Activated CD4-positive, alpha-beta T cell treated with anti-CD3 and anti-CD28 coated beads for 4 hours (primary cell): ENCODE measurements at regions not wholly inside any gene's neighbourhood (a gene's known extent, or its start where the extent isn't known, plus 50 kb on each side); places are given as distances from the start of the nearest gene placed in this dataset.
"Not testable (repeated sequence)": the region's sequence is repeated elsewhere in the genome, so short reads cannot be mapped to it uniquely, and the experiment has no call there.

Experiments
- DNase-seq, 2 donors: peaks; one replicate each; pipeline ENCODE4 v3.0.0-alpha.2; 2020

- no peak for DNase-seq
These were observed 117.4 kb upstream of the DNAJC10 start for GRCh38 chr2:182598626-182599025.

- no peak for DNase-seq
These were observed 110.9 kb upstream of the DNAJC10 start for GRCh38 chr2:182605166-182605565.

- no peak for DNase-seq
These were observed 109.1 kb upstream of the DNAJC10 start for GRCh38 chr2:182606728-182607681.

GRCh38 chr2:182608181-182608845, 107.7 kb upstream of the DNAJC10 start:
- DNase-seq: no peak

- not testable (repeated sequence) for DNase-seq
These were observed 107.1 kb upstream of the DNAJC10 start for GRCh38 chr2:182609005-182609404.

- DNase-seq: no peak
These were observed 105.8 kb upstream of the DNAJC10 start for GRCh38 chr2:182610231-182610630.

GRCh38 chr2:182611009-182611408, 105.0 kb upstream of the DNAJC10 start:
- DNase-seq: no peak

GRCh38 chr2:182615036-182615435, 101.0 kb upstream of the DNAJC10 start:
- DNase-seq: no peak

- DNase-seq: no peak
These were observed 99.3 kb upstream of the DNAJC10 start for GRCh38 chr2:182616471-182617393.

GRCh38 chr2:182618672-182619079, 97.4 kb upstream of the DNAJC10 start:
- DNase-seq: no peak

GRCh38 chr2:182619276-182619675, 96.8 kb upstream of the DNAJC10 start:
- no peak for DNase-seq

GRCh38 chr2:182621191-182621590, 94.9 kb upstream of the DNAJC10 start:
- no peak for DNase-seq

- no peak for DNase-seq
These were observed 94.2 kb upstream of the DNAJC10 start for GRCh38 chr2:182621810-182622209.

GRCh38 chr2:182622231-182622630, 93.8 kb upstream of the DNAJC10 start:
- DNase-seq: no peak

- no peak for DNase-seq
These were observed 90.2 kb upstream of the DNAJC10 start for GRCh38 chr2:182625814-182626213.

GRCh38 chr2:182628916-182629315, 87.1 kb upstream of the DNAJC10 start:
- DNase-seq: no peak

GRCh38 chr2:182630207-182630606, 85.8 kb upstream of the DNAJC10 start:
- no peak for DNase-seq

GRCh38 chr2:182631299-182631698, 84.8 kb upstream of the DNAJC10 start:
- DNase-seq: no peak

GRCh38 chr2:182634386-182634785, 81.7 kb upstream of the DNAJC10 start:
- DNase-seq: no peak

- DNase-seq: no peak
These were observed 79.4 kb upstream of the DNAJC10 start for GRCh38 chr2:182636699-182637098.

GRCh38 chr2:182638667-182639066, 77.4 kb upstream of the DNAJC10 start:
- DNase-seq: no peak

GRCh38 chr2:182639971-182640370, 76.1 kb upstream of the DNAJC10 start:
- DNase-seq: no peak

- peak in 1 of 2 donors; percentile 4 for DNase-seq
These were observed 73.7 kb upstream of the DNAJC10 start for GRCh38 chr2:182642328-182642727.
